22Rv1 (cell line): ENCODE measurements at regions not wholly inside any gene's neighbourhood (a gene's known extent, or its start where the extent isn't known, plus 50 kb on each side); places are given as distances from the start of the nearest gene placed in this dataset.
"Not testable (repeated sequence)": the region's sequence is repeated elsewhere in the genome, so short reads cannot be mapped to it uniquely, and the experiment has no call there.

Source experiments
- H3K27ac ChIP-seq: fragments of 450-650 bp; 2 replicates; pipeline ENCODE4 v1.5.1; 2017
- CTCF ChIP-seq: fragments of 450-650 bp; IDR thresholded peaks from 2 replicates; pipeline ENCODE4 v1.5.1; 2017; ENCODE audit warnings: mild to moderate bottlenecking
- ZFX ChIP-seq: fragments of 450-650 bp; IDR thresholded peaks from 2 replicates; pipeline ENCODE4 v1.6.1; 2017; ENCODE audit warnings: antibody characterized with exemption, borderline replicate concordance

- not testable (repeated sequence) for H3K27ac ChIP-seq
Observed at GRCh38 chr19:27419217-27419616, 1793.7 kb downstream of the UQCRFS1 start.

GRCh38 chr19:27393591-27393990 is 1819.4 kb downstream of the UQCRFS1 start:
- H3K27ac ChIP-seq = no peak overlapping the region
- no peak for TF ChIP-seq ZFX
- no peak for TF ChIP-seq CTCF

- TF ChIP-seq CTCF (no peak), ZFX (no peak)
- no peak overlapping the region for H3K27ac ChIP-seq
Observed at GRCh38 chr19:27392027-27392632, 1820.8 kb downstream of the UQCRFS1 start.

GRCh38 chr19:27379306-27379705 is 1833.6 kb downstream of the UQCRFS1 start:
- TF ChIP-seq CTCF = peak; percentile 53
- not testable (repeated sequence) for H3K27ac ChIP-seq

GRCh38 chr19:27369603-27370002 is 1843.3 kb downstream of the UQCRFS1 start:
- H3K27ac ChIP-seq = not testable (repeated sequence)

GRCh38 chr19:27362438-27362837 is 1850.5 kb downstream of the UQCRFS1 start:
- not testable (repeated sequence) for H3K27ac ChIP-seq

- not testable (repeated sequence) for H3K27ac ChIP-seq
Observed at GRCh38 chr19:27355581-27355980, 1857.4 kb downstream of the UQCRFS1 start.
